T-helper 17 cell (primary cell): ENCODE measurements at regions not wholly inside any gene's neighbourhood (a gene's known extent, or its start where the extent isn't known, plus 50 kb on each side); places are given as distances from the start of the nearest gene placed in this dataset.

ENCODE experiments used
- ATAC-seq: fragments of 150-1000 bp; cut with Tn5 transposase; 2 replicates; pipeline ENCODE4 v1.10.0; 2021; ENCODE audit warnings: mild to moderate bottlenecking, moderate library complexity
- DNase-seq, 3 donors: peaks; one replicate each; pipeline versions ENCODE4 v3.0.0 to v3.0.0-alpha.2; 2020 to 2021
- H3K9me3 ChIP-seq: one replicate; pipeline ENCODE4 v1.7.0; 2013; ENCODE audit warnings: low read length, mild to moderate bottlenecking; ENCODE audit not compliant: control insufficient read depth, poor library complexity, severe bottlenecking
- H3K27ac Mint-ChIP-seq: one replicate; pipeline ENCODE4 v1.8.0; 2022; ENCODE audit warnings: mild to moderate bottlenecking, moderate library complexity, mixed read lengths
- H3K27me3 Mint-ChIP-seq: one replicate; pipeline ENCODE4 v1.8.0; 2022; ENCODE audit warnings: mixed read lengths
- H3K36me3 Mint-ChIP-seq: one replicate; pipeline ENCODE4 v1.8.0; 2022; ENCODE audit warnings: low read depth, mixed read lengths
- H3K4me1 Mint-ChIP-seq: one replicate; pipeline ENCODE4 v1.8.0; 2022; ENCODE audit warnings: mild to moderate bottlenecking, mixed read lengths
- H3K4me3 Mint-ChIP-seq: one replicate; pipeline ENCODE4 v1.8.0; 2022; ENCODE audit warnings: mild to moderate bottlenecking, moderate library complexity, mixed read lengths

DNA sequence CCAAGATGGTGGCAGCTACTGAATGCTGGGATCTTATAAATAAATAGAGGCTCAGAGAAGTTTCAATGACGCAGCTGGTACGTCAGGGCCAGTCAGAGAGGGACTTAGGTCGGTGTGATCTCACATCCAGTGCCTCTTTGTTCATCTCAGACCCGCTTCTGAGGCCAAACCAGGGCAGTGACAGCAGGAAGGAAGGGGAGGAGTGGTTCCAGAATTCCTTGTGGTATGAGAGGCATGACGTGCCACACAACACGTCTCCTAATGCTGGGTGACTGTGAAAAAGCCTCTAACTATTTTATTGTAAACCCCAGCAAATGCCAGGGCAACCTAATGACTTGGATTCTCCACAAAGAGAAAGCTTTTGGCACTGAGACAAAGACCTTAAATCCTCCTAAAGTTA is 423.3 kb downstream of the LPIN1 start:
- H3K27ac Mint-ChIP-seq = peak overlapping the region; percentile 90
- no peaks in the 10 kb centered on the region for H3K36me3 Mint-ChIP-seq
- no peaks in the 10 kb centered on the region for H3K27me3 Mint-ChIP-seq
- peak in 1 of 3 donors; percentile 16 for DNase-seq
- no peaks in the 10 kb centered on the region for H3K9me3 ChIP-seq
- peak; percentile 94 for ATAC-seq
- no peak overlapping the region for H3K4me3 Mint-ChIP-seq
- H3K4me1 Mint-ChIP-seq = peaks cover 32% of the 10 kb centered on the region

DNA sequence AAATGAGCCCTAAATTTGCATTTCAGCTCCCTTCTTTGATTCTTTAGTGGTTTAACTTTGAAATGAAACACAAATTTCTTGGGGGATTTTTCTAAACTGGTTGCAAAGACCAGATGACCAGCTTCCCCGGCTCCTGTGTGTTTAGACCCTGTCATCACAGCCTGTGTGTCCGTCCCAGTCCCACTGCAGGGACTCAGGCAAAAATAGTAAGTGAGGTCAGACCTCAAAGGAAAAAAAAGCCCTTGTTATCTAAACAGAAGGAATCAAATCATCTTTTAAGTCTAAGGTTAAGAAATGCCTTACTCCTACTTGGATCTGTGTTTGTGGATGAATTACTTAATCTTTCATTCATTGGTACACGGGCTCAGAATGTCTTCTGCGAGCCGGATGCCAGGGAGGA is 423.7 kb downstream of the LPIN1 start:
- H3K4me1 Mint-ChIP-seq = peaks cover 31% of the 10 kb centered on the region
- no peak for DNase-seq
- no peaks in the 10 kb centered on the region for H3K27me3 Mint-ChIP-seq
- H3K27ac Mint-ChIP-seq = peak overlapping the region; percentile 90
- ATAC-seq = peak; percentile 6
- no peaks in the 10 kb centered on the region for H3K9me3 ChIP-seq
- H3K4me3 Mint-ChIP-seq = no peak overlapping the region
- H3K36me3 Mint-ChIP-seq = no peaks in the 10 kb centered on the region

DNA sequence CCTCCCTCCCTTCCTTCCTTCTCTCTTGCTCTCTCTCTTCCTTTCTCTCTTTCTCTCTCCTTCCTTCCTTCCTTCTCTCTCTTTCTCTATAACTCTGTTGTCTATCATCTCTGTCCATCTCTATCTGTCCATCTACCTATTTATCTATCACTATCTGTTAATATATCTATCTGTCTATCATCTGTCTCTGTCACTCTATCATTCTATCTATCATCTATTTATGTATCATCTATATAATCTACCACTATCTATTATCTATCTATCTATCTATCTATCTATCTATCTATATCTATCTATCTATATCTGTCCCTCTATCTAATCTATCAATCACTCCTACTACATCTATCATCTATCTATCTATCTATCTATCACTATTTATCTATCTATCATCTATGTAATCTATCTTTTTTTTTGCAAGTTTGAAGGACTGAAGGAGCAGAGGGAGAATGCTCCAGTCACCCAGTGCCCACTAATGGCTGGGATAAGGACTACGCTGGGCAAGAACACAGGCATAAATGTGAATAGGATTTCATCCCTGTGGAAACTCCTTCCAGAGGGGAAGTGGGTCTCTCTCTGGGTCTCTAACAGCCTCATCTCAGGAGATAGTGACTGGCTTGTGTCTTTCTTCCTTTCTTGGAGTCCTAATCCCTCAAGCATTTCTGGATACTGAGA is 427.0 kb downstream of the LPIN1 start:
- H3K9me3 ChIP-seq = no peaks in the 10 kb centered on the region
- Mint-ChIP-seq H3K27ac (peak overlapping the region; percentile 32), H3K4me1 (peaks cover 52% of the 10 kb centered on the region), H3K36me3 (no peaks in the 10 kb centered on the region), H3K27me3 (no peaks in the 10 kb centered on the region), H3K4me3 (peak overlapping the region; percentile 43)
- DNase-seq (no peak), ATAC-seq (no peak)

DNA sequence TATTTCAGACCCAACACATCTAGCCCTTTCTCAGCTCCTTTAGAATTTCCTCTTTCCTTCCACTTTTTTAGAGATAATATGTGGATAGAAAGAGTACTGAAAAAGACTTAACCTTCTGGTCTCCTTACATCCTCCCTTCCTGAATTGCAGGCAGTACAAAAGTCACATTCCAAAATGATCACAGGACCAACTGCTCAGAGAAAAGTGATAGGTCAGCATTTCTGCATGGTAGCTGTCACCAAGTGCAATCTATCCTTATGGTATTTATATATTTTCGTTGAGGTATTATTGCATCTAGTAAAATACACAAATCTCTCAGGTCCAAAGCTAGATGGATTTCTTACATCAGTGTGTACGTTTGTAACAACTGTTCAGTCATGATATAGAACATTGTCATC is 427.5 kb downstream of the LPIN1 start:
- H3K9me3 ChIP-seq = no peaks in the 10 kb centered on the region
- Mint-ChIP-seq H3K4me1 (peaks cover 52% of the 10 kb centered on the region), H3K4me3 (no peak overlapping the region), H3K27me3 (no peaks in the 10 kb centered on the region), H3K27ac (no peak overlapping the region), H3K36me3 (no peaks in the 10 kb centered on the region)
- no peak for DNase-seq
- ATAC-seq = no peak

DNA sequence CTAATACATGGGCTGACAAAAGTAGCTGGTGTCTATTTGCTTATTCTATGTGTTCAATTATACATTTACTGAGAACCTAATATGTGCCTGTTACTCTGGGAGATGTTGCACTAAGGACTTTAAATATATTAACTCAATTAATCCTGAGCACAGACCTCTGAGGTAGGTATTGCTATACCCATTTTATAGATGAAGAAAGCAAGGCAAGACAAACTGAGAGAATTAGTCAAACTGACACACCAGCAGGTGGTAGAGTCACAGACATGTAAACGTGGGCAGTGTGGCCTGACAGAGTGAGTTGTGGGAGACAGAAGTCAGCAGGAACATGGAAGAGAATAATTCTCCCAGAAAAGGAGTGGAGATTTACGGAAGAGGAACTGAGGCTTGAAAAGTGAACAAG is 428.9 kb downstream of the LPIN1 start:
- Mint-ChIP-seq H3K27ac (no peak overlapping the region), H3K27me3 (no peaks in the 10 kb centered on the region), H3K4me3 (peak overlapping the region; percentile 36), H3K4me1 (peaks cover 46% of the 10 kb centered on the region), H3K36me3 (no peaks in the 10 kb centered on the region)
- ATAC-seq (no peak), DNase-seq (no peak)
- no peaks in the 10 kb centered on the region for H3K9me3 ChIP-seq

DNA sequence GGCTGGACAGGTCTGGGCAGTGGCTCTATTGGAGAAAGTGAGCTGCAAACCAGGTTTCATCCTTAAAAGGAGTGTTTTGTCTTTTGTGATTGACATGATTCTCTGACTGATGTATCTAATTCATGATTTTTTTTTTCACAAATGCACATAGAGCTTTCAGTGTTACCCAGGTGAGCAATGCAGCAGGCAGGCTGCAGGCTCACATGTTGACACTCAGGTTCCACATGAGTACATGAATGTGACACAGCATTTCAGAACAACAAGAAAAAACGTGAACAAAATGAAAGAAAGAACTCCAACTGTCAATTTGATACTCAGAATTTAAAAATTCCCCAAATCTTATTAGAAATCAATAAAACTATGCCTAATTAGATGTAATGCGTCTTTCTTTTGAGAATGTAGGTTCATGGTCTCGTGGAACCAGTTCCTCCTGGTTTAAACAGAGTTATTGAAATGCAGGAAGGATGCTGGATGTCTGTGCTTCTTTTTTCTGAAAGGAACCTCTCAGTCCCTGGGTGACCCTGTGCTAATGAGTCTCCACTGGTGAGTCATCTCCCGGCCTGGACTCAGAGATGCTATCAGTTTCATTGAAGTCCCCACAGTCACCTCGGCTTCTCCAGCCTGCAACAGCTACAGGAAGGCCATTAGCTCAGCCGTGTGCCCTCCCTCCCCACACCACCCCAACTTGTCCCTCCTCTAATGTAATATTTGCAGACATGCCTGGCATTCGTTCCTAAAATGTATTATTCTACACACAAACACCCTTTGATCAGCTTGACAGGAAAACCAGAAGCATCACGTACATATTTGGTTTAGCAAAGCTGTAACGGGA is 430.4 kb downstream of the LPIN1 start:
- no peaks in the 10 kb centered on the region for H3K27me3 Mint-ChIP-seq
- H3K36me3 Mint-ChIP-seq = no peaks in the 10 kb centered on the region
- H3K4me3 Mint-ChIP-seq = peak overlapping the region; percentile 36
- peaks cover 43% of the 10 kb centered on the region for H3K4me1 Mint-ChIP-seq
- peak; percentile 55 for ATAC-seq
- no peaks in the 10 kb centered on the region for H3K9me3 ChIP-seq
- no peak for DNase-seq
- H3K27ac Mint-ChIP-seq = peak overlapping the region; percentile 93

DNA sequence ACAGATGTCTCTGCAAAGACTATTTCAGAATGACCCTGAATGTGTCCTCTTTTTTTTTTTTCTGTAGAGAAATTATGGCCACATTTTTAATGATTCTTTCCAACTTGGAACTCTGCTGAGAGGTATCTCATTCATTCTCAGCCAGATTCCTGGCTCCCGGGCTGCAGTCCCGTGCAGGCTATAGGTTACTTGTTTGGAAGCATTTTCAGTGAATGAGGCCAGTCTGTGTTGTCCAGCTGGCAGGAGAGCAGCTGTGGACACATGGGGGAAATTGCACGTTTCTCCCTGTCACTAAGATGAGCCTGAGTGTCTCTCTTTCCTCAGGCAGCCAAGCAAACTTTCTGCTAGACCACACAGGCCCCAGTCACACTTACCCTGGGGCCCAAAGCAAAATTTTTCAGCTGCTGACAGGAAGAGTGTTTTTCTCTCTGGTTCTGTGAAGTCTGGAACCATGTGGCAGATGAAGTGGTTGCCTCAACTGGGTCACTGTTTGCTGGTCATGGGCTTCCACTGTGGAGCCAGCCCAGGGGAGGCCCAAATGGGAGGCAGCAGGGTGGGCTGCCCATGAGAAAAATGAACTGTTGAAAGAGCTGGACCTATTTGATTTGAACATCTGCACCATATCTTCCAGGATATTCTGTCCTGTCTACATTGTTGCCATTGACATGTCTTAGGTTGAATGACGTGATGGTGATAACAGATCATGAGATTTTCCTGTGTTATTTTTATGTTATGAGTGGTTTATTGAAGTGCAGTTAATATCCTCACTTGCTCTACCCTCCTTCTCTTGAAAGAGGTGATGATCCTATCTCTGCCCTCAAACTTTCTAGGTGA is 431.2 kb downstream of the LPIN1 start:
- DNase-seq = no peak
- H3K9me3 ChIP-seq = no peaks in the 10 kb centered on the region
- Mint-ChIP-seq H3K4me3 (peak overlapping the region; percentile 36), H3K27me3 (no peaks in the 10 kb centered on the region), H3K36me3 (no peaks in the 10 kb centered on the region), H3K27ac (peak overlapping the region; percentile 93), H3K4me1 (peaks cover 41% of the 10 kb centered on the region)
- ATAC-seq = peak; percentile 78

DNA sequence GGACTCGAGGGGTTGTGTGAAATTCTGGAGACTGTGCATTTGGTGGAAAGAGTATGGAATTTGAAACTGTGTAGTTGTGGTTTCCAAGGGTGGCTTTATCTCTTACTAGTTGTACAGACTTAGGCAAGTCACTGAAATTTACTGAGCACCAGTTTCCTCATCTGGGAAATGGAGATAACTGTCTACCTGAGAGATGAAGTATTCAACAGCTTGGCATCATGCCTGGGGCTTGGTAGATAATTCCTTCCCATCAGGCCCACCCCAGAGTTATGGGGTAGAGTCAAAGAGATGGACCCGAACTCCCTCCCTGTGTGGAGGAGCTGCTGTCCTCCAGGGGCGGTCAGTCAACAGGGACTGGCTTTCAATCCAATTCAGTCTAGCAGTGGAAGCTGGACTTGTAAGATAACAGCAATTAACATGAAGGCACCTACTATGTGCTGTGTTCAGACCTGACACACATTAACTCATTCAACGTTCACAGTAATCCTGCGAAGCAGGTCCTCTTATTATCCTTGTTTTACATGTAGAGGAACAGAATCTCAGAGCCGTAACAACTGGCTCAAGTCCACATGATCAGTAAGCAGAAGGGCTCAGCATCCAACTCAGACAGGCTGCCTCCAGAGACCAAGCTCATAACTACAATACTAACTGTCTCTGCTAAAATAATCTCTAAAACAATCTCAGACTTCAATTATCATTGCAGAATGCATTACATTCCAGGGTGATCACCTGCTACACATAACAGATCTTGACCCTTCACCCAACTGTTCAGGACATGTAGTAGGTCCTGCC is 432.1 kb downstream of the LPIN1 start:
- DNase-seq (no peak), ATAC-seq (no peak)
- Mint-ChIP-seq H3K36me3 (no peaks in the 10 kb centered on the region), H3K27me3 (no peaks in the 10 kb centered on the region), H3K27ac (peak overlapping the region; percentile 93), H3K4me1 (peaks cover 36% of the 10 kb centered on the region), H3K4me3 (peak overlapping the region; percentile 36)
- H3K9me3 ChIP-seq = no peaks in the 10 kb centered on the region

DNA sequence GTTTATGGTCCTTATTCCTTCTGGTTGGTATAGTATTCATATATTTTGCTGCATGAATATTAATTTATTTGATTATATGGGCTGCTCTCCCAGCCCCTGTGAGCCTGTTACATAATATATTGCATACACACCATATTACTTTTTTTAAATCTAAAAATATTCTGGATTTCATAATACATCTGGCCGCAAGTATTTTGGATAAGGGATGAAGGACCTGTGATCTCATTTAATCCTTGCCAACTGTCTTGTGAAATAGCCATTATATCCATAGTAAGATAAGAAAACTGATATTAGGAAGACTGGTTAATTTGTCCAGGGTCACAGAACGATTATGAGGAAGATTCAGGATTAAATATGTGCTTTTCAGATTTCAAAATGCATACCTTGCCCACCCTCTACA is 433.6 kb downstream of the LPIN1 start:
- peak overlapping the region; percentile 93 for H3K27ac Mint-ChIP-seq
- H3K4me3 Mint-ChIP-seq = no peak overlapping the region
- H3K9me3 ChIP-seq = no peaks in the 10 kb centered on the region
- H3K36me3 Mint-ChIP-seq = no peaks in the 10 kb centered on the region
- no peak for DNase-seq
- no peaks in the 10 kb centered on the region for H3K27me3 Mint-ChIP-seq
- no peak for ATAC-seq
- peaks cover 35% of the 10 kb centered on the region for H3K4me1 Mint-ChIP-seq

DNA sequence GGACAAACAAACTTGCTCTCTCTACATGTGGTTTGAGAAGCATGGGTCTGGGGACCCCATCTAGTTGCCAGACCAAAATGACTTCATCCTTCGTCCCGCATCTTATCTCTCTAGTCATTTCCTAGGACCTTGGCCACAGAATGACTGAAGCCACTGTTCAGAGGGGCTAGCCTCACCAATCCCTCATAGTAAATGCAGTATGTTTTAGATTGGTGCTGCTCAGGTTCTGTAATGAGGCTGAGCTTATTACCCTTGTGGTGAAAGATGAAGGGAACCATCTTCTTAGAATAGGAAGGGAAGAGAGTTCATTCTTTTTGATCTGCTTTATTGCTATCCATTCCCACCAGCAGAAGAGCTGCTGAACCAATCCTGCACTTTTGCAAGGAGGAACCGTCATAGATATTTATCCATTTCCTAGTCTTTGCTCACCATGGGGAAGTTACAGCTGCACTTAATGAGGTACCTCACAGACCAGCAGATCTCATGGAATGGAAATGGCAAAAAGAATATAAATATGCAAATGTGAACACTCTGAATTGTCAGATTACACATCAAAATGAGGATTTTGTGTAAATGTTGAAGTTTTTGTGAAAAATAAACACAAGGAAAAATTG is 436.7 kb downstream of the LPIN1 start:
- Mint-ChIP-seq H3K4me1 (peaks cover 9% of the 10 kb centered on the region), H3K36me3 (no peaks in the 10 kb centered on the region), H3K4me3 (no peak overlapping the region), H3K27me3 (no peaks in the 10 kb centered on the region), H3K27ac (no peak overlapping the region)
- no peak for ATAC-seq
- DNase-seq = no peak
- no peaks in the 10 kb centered on the region for H3K9me3 ChIP-seq

DNA sequence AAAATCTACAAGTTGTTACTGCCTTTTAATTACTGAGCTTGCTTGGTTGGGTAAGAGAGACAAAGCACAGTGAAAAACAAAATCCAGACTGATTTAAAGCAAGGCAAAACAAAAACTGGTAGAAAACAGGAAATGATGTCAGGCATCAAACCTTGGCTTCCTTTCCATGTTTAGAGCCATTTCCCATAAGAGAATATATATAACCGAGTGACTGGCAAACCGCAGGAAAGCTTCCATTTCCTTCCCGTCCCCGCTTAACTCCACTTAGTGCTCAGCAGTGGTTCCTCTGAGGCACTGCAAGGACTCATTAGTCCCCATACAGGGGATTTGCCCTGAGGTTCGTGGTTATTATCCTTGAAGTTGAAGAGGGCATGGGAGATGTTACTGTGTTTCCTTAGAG is 446.3 kb downstream of the LPIN1 start:
- no peak for DNase-seq
- H3K9me3 ChIP-seq = peaks cover 6% of the 10 kb centered on the region
- H3K27me3 Mint-ChIP-seq = peaks cover 4% of the 10 kb centered on the region
- peak overlapping the region; percentile 25 for H3K4me3 Mint-ChIP-seq
- H3K4me1 Mint-ChIP-seq = peaks cover 8% of the 10 kb centered on the region
- H3K27ac Mint-ChIP-seq = peak overlapping the region; percentile 57
- H3K36me3 Mint-ChIP-seq = no peaks in the 10 kb centered on the region
- no peak for ATAC-seq

DNA sequence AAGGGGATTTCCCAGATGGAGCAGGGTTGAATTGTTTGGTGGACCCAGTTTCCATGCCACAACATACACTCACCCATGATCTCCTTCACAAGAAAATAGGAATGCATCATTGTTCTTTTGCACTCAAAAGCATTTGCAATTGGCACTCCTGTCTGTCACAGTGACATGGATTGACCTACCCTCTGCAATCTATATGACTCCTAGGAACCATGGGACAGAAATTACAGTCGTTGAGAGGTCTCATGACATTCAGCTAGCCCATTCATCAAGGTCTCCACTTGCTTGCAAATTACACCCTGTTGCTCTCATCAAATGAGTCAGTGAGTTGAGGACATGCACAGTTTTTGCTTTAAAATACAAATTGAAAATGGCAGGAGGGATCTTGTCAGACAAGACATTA is 448.5 kb downstream of the LPIN1 start:
- H3K36me3 Mint-ChIP-seq = no peaks in the 10 kb centered on the region
- H3K9me3 ChIP-seq = peaks cover 6% of the 10 kb centered on the region
- no peak overlapping the region for H3K27ac Mint-ChIP-seq
- no peaks in the 10 kb centered on the region for H3K27me3 Mint-ChIP-seq
- ATAC-seq (no peak), DNase-seq (no peak)
- no peak overlapping the region for H3K4me3 Mint-ChIP-seq
- peaks cover 5% of the 10 kb centered on the region for H3K4me1 Mint-ChIP-seq
